ENCODE measurements at regions not wholly inside any gene's neighbourhood (a gene's known extent, or its start where the extent isn't known, plus 50 kb on each side); places are given as distances from the start of the nearest gene placed in this dataset.

DNA sequence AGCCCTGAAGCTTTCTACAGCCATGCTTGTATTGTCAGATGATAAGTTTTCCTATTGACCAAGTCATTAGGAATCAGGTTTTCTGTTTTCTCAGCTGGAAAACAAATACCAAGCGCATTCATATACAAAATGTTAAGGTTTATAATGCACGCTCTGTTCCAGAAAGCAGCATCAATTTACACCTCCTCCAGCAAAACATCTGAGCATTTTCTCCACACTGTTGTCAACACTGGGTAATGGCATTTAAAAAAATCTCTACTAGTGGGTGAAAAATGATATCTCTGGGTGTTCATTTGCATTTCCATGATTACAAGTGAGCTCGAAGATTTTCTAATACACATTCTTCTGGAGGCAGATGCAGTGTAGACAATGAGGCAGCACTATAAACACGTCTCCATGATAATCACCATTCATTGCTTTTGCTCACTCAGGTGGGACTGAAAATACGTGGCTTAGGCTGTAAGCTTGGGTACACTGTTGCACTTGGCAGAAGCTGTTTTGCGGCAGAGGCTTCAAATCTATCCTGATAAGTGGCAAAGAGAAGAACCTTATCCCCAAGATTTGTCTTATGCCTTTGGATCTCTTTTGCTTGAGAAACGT, 114.8 kb upstream of the PLPP4 start:
- TF ChIP-seq, protein P1, sequence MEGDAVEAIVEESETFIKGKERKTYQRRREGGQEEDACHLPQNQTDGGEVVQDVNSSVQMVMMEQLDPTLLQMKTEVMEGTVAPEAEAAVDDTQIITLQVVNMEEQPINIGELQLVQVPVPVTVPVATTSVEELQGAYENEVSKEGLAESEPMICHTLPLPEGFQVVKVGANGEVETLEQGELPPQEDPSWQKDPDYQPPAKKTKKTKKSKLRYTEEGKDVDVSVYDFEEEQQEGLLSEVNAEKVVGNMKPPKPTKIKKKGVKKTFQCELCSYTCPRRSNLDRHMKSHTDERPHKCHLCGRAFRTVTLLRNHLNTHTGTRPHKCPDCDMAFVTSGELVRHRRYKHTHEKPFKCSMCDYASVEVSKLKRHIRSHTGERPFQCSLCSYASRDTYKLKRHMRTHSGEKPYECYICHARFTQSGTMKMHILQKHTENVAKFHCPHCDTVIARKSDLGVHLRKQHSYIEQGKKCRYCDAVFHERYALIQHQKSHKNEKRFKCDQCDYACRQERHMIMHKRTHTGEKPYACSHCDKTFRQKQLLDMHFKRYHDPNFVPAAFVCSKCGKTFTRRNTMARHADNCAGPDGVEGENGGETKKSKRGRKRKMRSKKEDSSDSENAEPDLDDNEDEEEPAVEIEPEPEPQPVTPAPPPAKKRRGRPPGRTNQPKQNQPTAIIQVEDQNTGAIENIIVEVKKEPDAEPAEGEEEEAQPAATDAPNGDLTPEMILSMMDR (IDR thresholded peaks at IDR 0.05): no peak
- Histone ChIP-seq H3K27ac (no peak overlapping the region), H3K4me3 (no peak overlapping the region), H3K4me1 (no peaks in the 10 kb centered on the region), H3K36me3 (no peaks in the 10 kb centered on the region), H3K27me3 (peaks cover 0 to 7% (median 0%) of the 10 kb centered on the region in 4 donors), H3K9me3 (no peaks in the 10 kb centered on the region)
- WGBS, 2 donors: 24 to 44% methylated on average over 7 of the region's 7 CpGs
- FAIRE-seq (no peak), ATAC-seq (no peak), DNase-seq (no peak)
- intact Hi-C loops (cut with DNase I): no loop called here

DNA sequence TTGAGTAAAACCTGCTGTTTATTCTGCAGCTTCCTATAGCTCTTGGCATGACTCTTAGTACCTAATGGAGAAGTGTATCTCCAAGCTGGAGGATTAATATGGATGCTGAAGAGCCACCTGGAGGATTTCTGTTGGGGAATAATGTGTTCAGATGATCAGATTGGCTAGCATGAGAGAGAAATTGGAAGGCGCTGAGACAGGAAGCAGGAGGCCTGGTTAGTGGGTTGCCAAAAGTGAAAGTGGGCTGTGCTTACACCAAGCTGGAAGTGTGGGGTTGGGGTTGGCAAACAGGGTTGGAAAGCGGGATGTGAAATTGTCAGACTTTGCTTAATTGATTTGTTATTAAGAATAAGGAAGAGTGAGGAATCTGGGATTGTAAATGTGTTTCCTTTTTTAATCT, 111.8 kb upstream of the PLPP4 start:
- Histone ChIP-seq H3K4me1 (no peaks in the 10 kb centered on the region), H3K9me3 (no peaks in the 10 kb centered on the region), H3K36me3 (no peaks in the 10 kb centered on the region), H3K27me3 (peaks cover 0 to 7% (median 0%) of the 10 kb centered on the region in 4 donors), H3K27ac (no peak overlapping the region), H3K4me3 (no peak overlapping the region)
- DNase-seq (no peak), ATAC-seq (no peak), FAIRE-seq (no peak)
- 81 to 82% methylated on average over 2 of the region's 2 CpGs for WGBS, 2 donors
- TF ChIP-seq, protein P1 (IDR thresholded peaks at IDR 0.05): no peak
- intact Hi-C loops (cut with DNase I): no loop called here

DNA sequence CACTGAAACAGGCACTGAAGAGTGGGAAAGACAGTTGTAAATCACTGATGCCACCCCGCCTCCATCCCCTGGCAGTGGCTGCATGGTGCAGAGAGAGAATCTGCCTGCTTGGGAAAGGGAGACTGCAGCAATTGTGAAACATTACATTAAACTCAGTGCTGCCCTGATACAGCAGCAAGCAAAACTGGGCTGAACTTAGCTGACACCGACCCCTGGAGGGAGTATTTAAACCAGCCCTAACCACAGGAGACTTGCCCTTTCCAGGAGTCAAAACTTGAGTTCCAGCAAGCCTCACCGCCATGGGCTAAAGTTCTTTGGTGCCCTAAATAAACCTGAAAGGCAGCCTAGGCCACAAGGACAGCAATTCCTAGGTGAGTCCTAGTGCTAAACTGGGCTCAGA, 109.4 kb upstream of the PLPP4 start:
- H3K27me3 ChIP-seq: no peaks in the 10 kb centered on the region
- 39 to 69% methylated on average over 3 of the region's 3 CpGs for WGBS, 2 donors
- no peaks in the 10 kb centered on the region for H3K36me3 ChIP-seq
- TF ChIP-seq, protein P1 (IDR thresholded peaks at IDR 0.05): no peak
- intact Hi-C loops (cut with DNase I): no loop called here
- DNase-seq (no peak), ATAC-seq (no peak), FAIRE-seq (no peak)
- no peak overlapping the region for H3K27ac ChIP-seq
- no peaks in the 10 kb centered on the region for H3K9me3 ChIP-seq
- no peak overlapping the region for H3K4me3 ChIP-seq
- no peaks in the 10 kb centered on the region for H3K4me1 ChIP-seq

GRCh38 chr10:120349069-120349468, 108.0 kb upstream of the PLPP4 start:
- DNase-seq: no peak
- Histone ChIP-seq H3K9me3 (no peaks in the 10 kb centered on the region), H3K36me3 (no peaks in the 10 kb centered on the region), H3K27me3 (no peaks in the 10 kb centered on the region), H3K4me3 (no peak overlapping the region), H3K4me1 (no peaks in the 10 kb centered on the region), H3K27ac (no peak overlapping the region)
- no peak for ATAC-seq
- 86 to 96% methylated on average over 3 of the region's 3 CpGs for WGBS, 2 donors
- intact Hi-C loops (cut with DNase I): no loop called here
- FAIRE-seq: no peak
- TF ChIP-seq, protein P1 (IDR thresholded peaks at IDR 0.05): no peak

GRCh38 chr10:120355425-120355824, 101.6 kb upstream of the PLPP4 start:
- peaks cover 0 to 3% (median 0%) of the 10 kb centered on the region in 4 donors for H3K27me3 ChIP-seq
- H3K9me3 ChIP-seq: no peaks in the 10 kb centered on the region
- 80 to 82% methylated on average over 2 of the region's 2 CpGs for WGBS, 2 donors
- ATAC-seq (no peak), DNase-seq (no peak), FAIRE-seq (no peak)
- TF ChIP-seq, protein P1 (IDR thresholded peaks at IDR 0.05): no peak
- H3K4me3 ChIP-seq: no peak overlapping the region
- no peaks in the 10 kb centered on the region for H3K4me1 ChIP-seq
- intact Hi-C loops (cut with DNase I): no loop called here
- H3K36me3 ChIP-seq: no peaks in the 10 kb centered on the region
- H3K27ac ChIP-seq: no peak overlapping the region

Data from pancreas (tissue), 10 donors.